Omental fat pad (tissue), 3 donors: ENCODE measurements at regions not wholly inside any gene's neighbourhood (a gene's known extent, or its start where the extent isn't known, plus 50 kb on each side); places are given as distances from the start of the nearest gene placed in this dataset.

ENCODE experiments used
- ATAC-seq: fragments of 150-250 bp; one replicate; pipeline ENCODE4 v1.9.1; 2016; ENCODE audit warnings: mild to moderate bottlenecking, moderate library complexity; ENCODE audit not compliant: low FRiP score
- DNase-seq: peaks from one replicate; pipeline ENCODE4 v3.0.0-alpha.2; 2019; ENCODE audit warnings: low spot score
- TF ChIP-seq, protein P1 (sequence below), 3 donors: fragments of 450-650 bp; IDR thresholded peaks; one replicate each; pipeline ENCODE4 v1.5.1; 2016 to 2017; ENCODE audit warnings: antibody characterized with exemption in 3 of 3, mild to moderate bottlenecking in 3 of 3, moderate library complexity in 2 of 3

DNA sequence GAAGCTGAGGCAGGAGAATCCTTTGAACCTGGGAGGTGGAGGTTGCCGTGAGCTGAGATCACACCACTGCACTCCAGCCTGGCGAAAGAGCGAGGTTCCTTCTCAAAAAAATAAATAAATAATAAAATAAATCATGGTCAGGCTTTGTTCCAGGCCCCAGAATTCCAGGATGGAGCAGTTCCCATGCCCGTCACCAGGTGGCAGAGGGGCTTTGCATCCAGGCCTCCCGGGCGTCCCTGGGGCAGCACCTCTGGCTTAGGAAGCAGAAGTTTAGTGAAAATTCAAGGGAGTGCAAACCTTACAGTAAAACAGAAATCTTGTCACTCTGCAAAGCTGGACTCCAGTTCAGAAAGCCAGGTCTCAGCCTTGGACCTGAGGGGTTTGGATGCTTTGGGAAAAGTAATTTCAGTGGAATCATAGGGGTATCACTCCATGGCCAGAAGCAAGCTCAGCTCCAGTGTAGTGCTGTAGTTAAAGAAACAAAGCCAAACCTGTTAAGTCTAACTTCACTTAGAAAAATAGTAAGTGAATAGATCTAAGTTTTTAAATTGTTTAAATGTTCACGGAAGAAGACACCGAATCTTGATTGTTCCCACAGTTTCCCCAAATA is 512.7 kb downstream of the CMPK2 start:
- DNase-seq (no peak), ATAC-seq (no peak)
- TF ChIP-seq, protein P1, sequence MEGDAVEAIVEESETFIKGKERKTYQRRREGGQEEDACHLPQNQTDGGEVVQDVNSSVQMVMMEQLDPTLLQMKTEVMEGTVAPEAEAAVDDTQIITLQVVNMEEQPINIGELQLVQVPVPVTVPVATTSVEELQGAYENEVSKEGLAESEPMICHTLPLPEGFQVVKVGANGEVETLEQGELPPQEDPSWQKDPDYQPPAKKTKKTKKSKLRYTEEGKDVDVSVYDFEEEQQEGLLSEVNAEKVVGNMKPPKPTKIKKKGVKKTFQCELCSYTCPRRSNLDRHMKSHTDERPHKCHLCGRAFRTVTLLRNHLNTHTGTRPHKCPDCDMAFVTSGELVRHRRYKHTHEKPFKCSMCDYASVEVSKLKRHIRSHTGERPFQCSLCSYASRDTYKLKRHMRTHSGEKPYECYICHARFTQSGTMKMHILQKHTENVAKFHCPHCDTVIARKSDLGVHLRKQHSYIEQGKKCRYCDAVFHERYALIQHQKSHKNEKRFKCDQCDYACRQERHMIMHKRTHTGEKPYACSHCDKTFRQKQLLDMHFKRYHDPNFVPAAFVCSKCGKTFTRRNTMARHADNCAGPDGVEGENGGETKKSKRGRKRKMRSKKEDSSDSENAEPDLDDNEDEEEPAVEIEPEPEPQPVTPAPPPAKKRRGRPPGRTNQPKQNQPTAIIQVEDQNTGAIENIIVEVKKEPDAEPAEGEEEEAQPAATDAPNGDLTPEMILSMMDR (IDR thresholded peaks at IDR 0.05) = no peak

DNA sequence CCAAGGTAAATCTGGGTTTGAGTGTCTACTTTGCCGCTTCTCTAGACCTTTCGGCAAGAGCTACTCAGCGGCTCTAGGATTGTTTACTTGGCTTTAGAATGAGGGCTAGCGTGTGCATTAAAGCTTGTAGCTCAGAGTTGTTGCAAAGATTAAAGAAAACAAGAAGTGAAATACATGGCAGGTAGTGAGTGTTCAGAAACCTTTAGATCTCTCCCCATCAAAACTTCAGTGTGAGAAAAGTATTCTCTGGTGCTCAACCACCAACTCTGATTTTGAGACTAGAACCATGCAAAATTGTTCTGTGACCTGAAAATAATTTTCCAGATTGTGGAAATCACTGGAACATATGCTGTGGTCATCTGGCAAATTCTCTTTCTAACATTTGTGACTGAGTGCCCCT is 512.0 kb downstream of the CMPK2 start:
- DNase-seq (no peak), ATAC-seq (no peak)
- TF ChIP-seq, protein P1 (IDR thresholded peaks at IDR 0.05) = no peak

DNA sequence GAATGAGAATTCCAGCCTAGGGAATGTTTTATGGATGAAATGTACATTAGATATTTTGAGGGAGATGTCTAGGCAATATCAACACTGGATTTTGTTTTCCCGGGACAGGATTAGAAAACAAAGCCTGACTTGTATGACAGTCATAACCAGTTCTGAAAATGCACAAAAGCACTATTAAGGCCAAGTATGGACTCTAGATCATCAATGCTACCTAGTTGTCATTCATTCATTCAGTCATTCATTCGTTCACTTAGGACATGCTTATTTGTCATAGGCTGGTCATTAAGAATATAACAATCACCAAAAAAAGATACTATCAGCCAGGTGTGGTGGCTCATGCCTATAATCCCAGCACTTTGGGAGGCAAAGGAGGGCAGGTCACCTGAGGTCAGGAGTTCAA is 511.2 kb downstream of the CMPK2 start:
- DNase-seq (no peak), ATAC-seq (no peak)
- TF ChIP-seq, protein P1 (IDR thresholded peaks at IDR 0.05) = no peak

DNA sequence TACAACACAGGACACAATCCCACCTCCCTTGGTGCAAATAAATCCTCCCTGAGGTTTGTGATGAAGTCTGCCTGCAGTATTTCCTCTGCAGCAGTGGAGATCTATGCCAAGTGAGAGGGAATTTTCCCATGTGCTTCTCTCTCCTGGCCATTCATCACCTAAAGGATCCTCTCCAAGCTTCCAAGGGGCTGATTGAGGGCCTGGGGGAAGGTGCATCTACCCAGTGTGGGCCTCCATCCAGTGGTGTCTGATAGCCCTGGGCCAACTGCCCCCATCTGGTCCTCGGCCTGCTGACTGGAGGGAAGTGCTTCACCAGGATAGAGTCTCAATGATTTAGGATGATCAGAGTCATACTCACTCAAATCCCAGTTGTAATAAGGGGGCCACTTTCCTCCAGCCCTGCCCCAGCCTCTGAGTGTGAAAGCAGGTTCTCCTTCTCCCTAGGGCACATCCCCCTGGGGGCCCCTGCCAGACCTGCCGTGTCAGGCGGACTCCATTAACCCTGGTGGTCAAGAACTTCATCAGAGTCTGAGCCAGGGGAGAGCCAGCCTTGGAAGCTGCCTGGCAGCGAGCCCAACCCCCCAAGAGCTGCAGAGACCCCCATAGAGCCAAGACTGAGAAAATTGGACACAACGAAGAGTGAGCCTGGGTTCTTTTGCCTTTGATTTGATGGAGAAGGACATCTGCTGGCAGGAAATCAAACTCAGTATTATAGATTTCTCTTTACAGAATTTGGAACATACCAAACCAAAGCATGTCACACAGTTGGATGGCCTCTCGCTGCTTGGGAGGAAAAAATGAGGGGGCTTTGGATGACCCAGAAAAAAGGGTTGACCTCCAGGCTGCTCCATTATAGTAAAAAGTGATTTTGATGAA is 509.6 kb downstream of the CMPK2 start:
- DNase-seq (no peak), ATAC-seq (no peak)
- TF ChIP-seq, protein P1 (IDR thresholded peaks at IDR 0.05) = no peak

DNA sequence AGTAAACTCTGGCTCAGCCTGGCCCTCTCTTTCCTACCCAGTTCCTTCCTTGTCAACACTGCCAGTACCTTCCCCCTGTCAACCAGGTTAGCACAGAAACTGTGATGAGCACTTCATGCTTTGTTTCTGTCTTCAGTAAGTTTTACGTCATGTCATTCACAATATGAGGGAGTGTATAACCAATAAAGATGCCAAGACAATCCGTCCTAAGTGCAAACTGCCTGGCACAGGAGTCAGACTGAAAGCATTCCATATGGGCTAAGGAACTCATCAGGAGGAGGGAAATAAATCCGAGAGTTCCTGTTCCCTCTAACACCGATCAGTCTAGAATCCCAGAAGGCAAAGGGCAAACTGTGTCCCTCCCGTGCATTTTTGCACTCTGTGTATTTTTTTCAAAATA is 507.2 kb downstream of the CMPK2 start:
- DNase-seq = no peak
- TF ChIP-seq, protein P1 (IDR thresholded peaks at IDR 0.05) = no peak
- no peak for ATAC-seq

DNA sequence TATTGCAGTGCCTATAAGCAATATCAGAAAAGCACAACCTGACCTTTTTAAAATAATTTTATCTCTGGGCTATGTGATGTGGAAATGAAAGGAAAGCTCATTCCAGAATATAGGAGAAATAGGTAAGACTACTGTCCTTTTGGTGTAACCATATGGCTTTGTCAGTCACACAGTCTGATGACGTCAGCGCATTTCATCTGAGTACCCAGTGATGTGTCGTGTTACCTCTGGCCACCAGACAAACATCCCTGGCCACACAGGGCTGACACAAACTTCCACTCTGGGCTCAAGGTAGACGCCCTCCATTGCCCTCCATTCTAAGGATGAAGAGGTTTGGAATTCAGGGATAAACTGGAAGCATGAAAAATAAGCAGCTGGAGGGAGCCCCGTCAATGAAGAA is 506.7 kb downstream of the CMPK2 start:
- no peak for DNase-seq
- ATAC-seq = no peak
- TF ChIP-seq, protein P1 (IDR thresholded peaks at IDR 0.05) = no peak

DNA sequence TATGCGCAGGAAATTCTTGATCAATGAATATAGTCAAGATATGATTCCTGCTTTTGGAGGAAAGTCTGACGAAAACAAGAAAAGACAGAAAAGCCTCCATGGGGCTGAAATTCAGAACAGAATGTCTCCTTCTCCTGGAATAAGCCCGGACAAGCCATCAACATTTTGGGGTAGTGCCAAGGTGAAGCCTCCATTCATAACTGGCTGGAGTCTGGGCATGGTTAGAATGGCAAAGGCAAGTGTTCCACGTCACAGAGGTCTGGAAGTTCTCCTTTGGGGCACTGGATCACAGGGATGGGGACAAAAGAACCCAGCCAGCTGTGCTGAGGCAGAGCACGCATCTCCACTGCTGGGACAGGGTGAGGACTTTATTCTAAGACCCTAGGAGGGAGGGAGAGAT is 505.7 kb downstream of the CMPK2 start:
- no peak for DNase-seq
- ATAC-seq = no peak
- TF ChIP-seq, protein P1 (IDR thresholded peaks at IDR 0.05) = no peak
